ENCODE measurements at regions not wholly inside any gene's neighbourhood (a gene's known extent, or its start where the extent isn't known, plus 50 kb on each side); places are given as distances from the start of the nearest gene placed in this dataset.

DNA sequence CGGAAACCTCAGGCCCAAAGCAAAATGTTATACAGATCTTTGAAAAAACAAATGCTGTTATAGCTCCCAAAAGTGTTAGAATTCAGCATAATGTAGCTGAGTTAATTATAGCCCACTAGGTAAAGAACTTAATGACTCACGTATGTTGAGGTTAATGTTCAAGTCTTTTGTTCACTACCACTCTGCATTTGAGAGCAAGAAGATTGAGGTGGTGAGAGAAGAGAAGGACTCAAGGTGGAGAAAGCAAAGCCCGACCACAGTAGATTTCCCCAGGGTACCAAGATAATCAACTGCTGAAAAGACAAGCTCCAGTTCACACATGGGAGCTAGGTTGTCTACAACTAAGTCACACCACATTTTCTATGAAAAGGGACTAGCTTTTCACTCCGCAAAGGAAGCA, 480.2 kb downstream of the DTHD1 start:
- Histone ChIP-seq H3K9ac (ENCODE audit: insufficient read depth, low read length, poor library complexity, severe bottlenecking) (no peak overlapping the region), H4K20me1 (ENCODE audit: insufficient read depth, low read length) (no peaks in the 10 kb centered on the region), H3K27ac (ENCODE audit: low read depth in 1 of 2, low read length in 2 of 2) (no peak overlapping the region), H3K4me2 (replicated peaks; ENCODE audit: extremely low read depth, low read length, poor library complexity, severe bottlenecking) (no peak overlapping the region), H3K36me3 (replicated peaks in 1 of 2; ENCODE audit: control insufficient read depth in 1 of 2, insufficient read depth in 2 of 2, low read length in 2 of 2) (no peaks in the 10 kb centered on the region), H3K79me2 (ENCODE audit: insufficient read depth, low read length) (no peaks in the 10 kb centered on the region), H3K9me3 (replicated peaks in 1 of 2; ENCODE audit: control insufficient read depth in 1 of 2, insufficient read depth in 1 of 2, low read length in 2 of 2) (peaks cover 0 to 5% of the 10 kb centered on the region in 2 donors), H2AFZ (ENCODE audit: insufficient read depth, low read depth, low read length, poor library complexity, severe bottlenecking) (no peak overlapping the region), H3K4me1 (ENCODE audit: control insufficient read depth in 1 of 2, insufficient read depth in 2 of 2, low read length in 2 of 2) (no peaks in the 10 kb centered on the region), H3K4me3 (replicated peaks in 1 of 3; ENCODE audit: low read depth in 2 of 3, low read length in 3 of 3) (no peak overlapping the region), H3K27me3 (ENCODE audit: control insufficient read depth in 2 of 2, insufficient read depth in 2 of 2, low read length in 2 of 2) (no peaks in the 10 kb centered on the region)
- Mint-ChIP-seq H3K36me3 (no peaks in the 10 kb centered on the region), H3K27ac (no peak overlapping the region), H3K4me1 (no peaks in the 10 kb centered on the region), H3K9me3 (peaks cover 0 to 12% (median 2%) of the 10 kb centered on the region in 7 donors), H3K27me3 (ENCODE audit: low read depth in 3 of 3) (peaks cover 0 to 4% (median 2%) of the 10 kb centered on the region in 3 donors), H3K4me3 (no peak overlapping the region)
- TF ChIP-seq, protein P1, sequence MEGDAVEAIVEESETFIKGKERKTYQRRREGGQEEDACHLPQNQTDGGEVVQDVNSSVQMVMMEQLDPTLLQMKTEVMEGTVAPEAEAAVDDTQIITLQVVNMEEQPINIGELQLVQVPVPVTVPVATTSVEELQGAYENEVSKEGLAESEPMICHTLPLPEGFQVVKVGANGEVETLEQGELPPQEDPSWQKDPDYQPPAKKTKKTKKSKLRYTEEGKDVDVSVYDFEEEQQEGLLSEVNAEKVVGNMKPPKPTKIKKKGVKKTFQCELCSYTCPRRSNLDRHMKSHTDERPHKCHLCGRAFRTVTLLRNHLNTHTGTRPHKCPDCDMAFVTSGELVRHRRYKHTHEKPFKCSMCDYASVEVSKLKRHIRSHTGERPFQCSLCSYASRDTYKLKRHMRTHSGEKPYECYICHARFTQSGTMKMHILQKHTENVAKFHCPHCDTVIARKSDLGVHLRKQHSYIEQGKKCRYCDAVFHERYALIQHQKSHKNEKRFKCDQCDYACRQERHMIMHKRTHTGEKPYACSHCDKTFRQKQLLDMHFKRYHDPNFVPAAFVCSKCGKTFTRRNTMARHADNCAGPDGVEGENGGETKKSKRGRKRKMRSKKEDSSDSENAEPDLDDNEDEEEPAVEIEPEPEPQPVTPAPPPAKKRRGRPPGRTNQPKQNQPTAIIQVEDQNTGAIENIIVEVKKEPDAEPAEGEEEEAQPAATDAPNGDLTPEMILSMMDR (IDR thresholded peaks at IDR 0.05) = no peak
- intact Hi-C loops (cut with micrococcal nuclease) = no loop called here
- no CpG with 5 or more reads among the region's 4 CpGs for WGBS (ENCODE audit: insufficient coverage)
- DNase-seq = no peak

GRCh38 chr4:36763814-36764213, 480.7 kb upstream of the NWD2 start:
- Histone ChIP-seq H3K9me3 (replicated peaks in 1 of 2; ENCODE audit: control insufficient read depth in 1 of 2, insufficient read depth in 1 of 2, low read length in 2 of 2) (peaks cover 0 to 5% of the 10 kb centered on the region in 2 donors), H3K4me1 (ENCODE audit: control insufficient read depth in 1 of 2, insufficient read depth in 2 of 2, low read length in 2 of 2) (no peaks in the 10 kb centered on the region), H3K27me3 (ENCODE audit: control insufficient read depth in 2 of 2, insufficient read depth in 2 of 2, low read length in 2 of 2) (no peaks in the 10 kb centered on the region), H3K4me2 (replicated peaks; ENCODE audit: extremely low read depth, low read length, poor library complexity, severe bottlenecking) (no peak overlapping the region), H3K36me3 (replicated peaks in 1 of 2; ENCODE audit: control insufficient read depth in 1 of 2, insufficient read depth in 2 of 2, low read length in 2 of 2) (no peaks in the 10 kb centered on the region), H3K9ac (ENCODE audit: insufficient read depth, low read length, poor library complexity, severe bottlenecking) (no peak overlapping the region), H3K27ac (ENCODE audit: low read depth in 1 of 2, low read length in 2 of 2) (no peak overlapping the region), H4K20me1 (ENCODE audit: insufficient read depth, low read length) (no peaks in the 10 kb centered on the region), H3K4me3 (replicated peaks in 1 of 3; ENCODE audit: low read depth in 2 of 3, low read length in 3 of 3) (no peak overlapping the region), H2AFZ (ENCODE audit: insufficient read depth, low read depth, low read length, poor library complexity, severe bottlenecking) (no peak overlapping the region), H3K79me2 (ENCODE audit: insufficient read depth, low read length) (no peaks in the 10 kb centered on the region)
- Mint-ChIP-seq H3K36me3 (no peaks in the 10 kb centered on the region), H3K9me3 (peaks cover 0 to 12% (median 0%) of the 10 kb centered on the region in 7 donors), H3K4me1 (no peaks in the 10 kb centered on the region), H3K27me3 (ENCODE audit: low read depth in 3 of 3) (peaks cover 0 to 4% (median 2%) of the 10 kb centered on the region in 3 donors), H3K27ac (no peak overlapping the region), H3K4me3 (no peak overlapping the region)
- DNase-seq = no peak
- intact Hi-C loops (cut with micrococcal nuclease) = no loop called here
- WGBS (ENCODE audit: insufficient coverage) = no CpG with 5 or more reads among the region's 1 CpG
- TF ChIP-seq, protein P1 (IDR thresholded peaks at IDR 0.05) = no peak
